ENCODE measurements at regions not wholly inside any gene's neighbourhood (a gene's known extent, or its start where the extent isn't known, plus 50 kb on each side); places are given as distances from the start of the nearest gene placed in this dataset.

DNA sequence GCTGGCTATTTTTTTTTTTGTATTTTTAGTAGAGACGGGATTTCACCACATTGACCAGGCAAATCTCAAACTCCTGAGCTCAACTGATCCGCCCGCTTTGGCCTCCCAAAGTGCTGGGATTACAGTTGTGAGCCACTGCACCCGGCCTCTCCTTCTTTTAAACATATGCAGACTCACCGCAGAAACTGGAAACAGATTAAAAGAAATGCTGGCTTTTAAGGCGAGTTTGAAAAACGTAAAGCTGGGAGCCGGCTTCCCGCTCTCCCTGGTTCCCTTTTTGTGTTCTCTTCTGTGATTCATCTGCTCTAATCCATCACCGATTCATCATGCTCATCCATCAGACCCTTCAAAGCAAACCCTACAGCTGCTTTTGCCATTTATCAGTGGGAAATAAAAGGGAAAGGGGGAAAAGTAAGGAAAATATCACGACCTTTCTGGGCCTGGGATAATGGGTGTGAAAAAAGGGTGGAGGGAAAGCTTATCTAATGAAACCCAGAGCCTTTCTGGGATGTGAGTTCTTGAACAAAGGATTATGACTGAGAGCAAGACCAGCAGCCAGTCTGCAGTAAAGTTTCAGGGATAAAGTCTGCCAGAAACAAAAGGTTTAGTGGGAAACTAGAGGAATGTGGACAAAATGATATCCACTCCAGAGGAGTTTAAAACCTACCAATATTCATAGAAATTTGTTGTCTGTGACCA lies 92.3 kb upstream of the LRIG1 start:
- DNase-seq (ENCODE audit: low spot score) = no peak

DNA sequence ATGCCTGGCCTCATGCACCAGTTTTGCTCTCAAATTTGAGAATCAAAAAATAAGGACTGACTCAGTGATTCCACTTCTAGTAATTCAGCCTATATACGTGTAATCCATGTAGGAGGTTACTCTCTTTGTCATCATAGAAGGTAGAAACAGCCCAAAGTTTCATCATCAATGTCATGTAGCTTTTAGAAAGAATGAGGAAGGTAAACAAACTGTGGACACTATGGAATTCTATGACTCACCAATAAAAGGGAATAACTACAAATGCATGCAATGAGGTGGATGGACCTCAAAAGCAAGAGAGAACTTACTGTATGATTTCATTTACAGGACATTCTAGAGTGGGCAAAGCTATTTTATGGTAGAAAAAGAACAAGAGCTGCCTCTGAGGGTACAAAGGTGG lies 93.2 kb upstream of the LRIG1 start:
- DNase-seq (ENCODE audit: low spot score) = no peak

DNA sequence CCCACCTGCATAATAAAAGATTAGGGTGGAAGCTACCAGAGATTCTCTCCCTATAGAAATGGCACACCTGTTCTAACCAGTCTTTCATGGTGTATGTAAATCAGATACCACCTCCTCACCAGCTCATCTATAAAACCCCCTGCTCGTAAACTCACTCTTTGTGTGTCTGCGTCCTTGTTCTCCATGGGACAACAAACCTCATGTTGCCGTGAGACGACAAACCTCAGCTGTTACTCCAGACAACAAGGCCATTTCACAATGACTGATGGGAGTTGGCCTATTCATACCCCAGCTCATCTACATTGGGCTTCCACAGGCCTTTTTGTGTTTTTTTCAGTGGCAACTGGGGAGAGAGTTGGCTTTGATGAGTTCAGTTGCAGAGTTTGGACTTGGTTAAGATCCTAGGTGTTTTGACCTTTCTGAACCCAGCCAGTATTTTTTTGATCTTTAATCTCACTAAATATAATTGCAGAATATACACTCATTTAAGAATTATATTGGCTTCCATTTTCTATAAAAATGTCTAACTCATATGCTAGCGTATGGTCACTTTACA lies 96.6 kb upstream of the LRIG1 start:
- DNase-seq (ENCODE audit: low spot score) = no peak

DNA sequence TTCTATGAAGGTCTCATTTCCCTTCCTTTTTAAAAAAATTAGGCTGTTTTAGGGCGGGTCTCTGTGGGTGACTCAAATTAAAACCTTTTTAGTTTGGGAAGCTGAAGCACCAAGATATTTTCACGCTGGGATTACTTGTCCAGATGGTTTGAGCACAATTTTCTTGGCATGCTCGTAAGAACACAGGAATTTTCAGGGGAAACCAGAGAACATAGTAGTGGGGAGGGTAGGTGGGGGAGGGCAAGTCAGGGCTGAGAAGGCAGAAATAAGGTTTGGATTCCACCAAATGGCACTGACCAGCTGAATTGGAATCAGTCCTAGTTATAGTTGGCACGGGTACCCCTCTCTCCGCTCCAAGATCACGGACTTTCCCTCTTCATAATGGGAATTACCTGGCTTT lies 97.3 kb upstream of the LRIG1 start:
- no peak for DNase-seq (ENCODE audit: low spot score)

DNA sequence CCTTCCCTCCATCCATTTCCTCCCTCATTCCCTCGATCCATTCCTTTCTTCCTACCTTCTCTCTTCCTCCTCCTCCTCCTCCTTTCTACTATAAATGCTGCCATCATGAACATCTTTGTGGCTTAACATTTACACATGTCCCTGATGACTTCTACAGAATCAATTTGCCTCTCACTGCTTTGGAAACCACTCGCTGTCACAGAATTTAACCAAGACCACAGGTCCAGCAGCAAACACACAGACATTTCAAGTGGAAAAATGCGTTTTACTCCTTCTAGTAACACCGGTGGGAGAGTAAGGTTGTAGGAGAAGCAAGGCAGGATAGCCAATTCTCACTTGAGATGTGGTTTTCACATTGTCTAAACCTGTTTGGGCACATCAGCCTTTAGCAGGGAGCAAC lies 101.4 kb upstream of the LRIG1 start:
- no peak for DNase-seq (ENCODE audit: low spot score)

DNA sequence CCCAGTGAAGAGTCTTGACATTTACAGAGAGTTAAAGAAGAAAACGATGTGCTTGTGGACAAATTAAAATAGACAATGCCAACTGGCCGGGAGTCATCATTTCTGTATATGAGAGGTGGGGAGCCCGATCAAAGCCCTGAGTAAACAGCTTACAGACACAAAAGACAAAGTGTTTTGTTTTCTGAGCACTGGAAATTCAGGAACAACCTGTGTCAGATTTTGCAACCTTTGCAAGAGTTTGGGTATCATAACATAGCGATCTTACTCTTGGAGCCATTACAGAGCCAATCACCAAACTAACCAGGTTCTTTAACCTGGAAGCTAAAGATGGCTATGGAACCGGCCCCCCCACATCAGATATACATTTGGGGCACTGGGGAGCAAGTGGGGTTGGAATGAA lies 101.9 kb upstream of the LRIG1 start:
- no peak for DNase-seq (ENCODE audit: low spot score)

DNA sequence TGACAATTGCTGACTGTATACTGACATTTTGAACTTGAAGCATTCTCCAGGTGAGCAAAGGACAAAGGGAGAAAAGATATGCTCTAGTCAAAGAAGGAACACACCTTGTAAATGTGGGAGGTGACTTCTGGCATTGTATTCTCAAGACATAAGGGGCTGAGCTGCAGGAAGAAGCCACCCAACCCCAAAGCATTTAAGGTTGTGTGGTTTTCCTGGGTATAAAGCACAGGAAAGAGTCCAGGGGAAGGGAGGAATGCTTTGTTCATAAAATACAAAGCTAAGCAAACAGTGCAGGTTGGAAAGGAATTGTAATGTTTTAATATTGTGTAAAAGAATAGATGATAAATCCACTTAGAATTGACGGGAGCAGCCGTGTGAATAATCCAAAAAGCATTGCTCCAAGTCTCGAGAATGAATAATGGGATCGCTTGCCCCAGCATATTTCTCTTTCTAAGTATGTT lies 102.4 kb upstream of the LRIG1 start:
- no peak for DNase-seq (ENCODE audit: low spot score)

DNA sequence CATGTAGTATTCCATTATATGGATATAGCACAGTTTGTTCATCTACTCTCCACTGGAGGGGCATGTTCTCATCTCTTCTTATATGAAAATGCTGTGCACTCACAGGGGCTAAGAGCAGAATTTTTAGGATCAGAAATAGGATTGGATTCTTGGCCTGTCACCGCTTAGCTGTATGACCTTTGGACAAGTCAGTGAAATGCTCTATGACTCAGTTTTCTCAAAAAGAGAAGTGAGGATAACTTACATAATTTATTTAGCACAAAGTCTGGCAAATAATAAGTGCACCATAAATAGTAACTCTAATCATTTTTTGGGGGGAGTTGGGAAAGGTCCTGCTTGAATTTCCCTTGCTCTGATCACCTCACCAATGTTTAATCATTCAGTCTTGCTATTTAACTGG lies 103.7 kb upstream of the LRIG1 start:
- DNase-seq (ENCODE audit: low spot score) = no peak

DNA sequence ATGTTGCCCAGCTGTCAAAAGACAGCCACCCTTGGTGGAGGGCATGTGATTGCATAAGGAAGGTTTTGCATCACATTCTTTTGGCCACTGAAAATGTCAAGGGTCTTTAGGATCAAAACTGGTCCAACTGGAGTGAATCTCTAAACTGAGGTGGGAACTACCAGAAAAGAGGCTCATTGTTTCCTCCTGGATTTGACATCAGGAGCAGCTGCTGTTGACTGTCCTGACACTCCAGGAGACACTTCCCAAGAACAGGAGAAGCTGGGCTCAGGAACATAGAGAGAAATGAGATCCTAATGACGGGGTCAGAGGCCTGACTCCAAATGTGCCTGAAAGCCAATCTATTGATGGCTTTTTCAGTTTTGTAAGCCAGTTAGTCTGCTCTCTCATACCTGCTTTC lies 105.3 kb upstream of the LRIG1 start:
- no peak for DNase-seq (ENCODE audit: low spot score)

DNA sequence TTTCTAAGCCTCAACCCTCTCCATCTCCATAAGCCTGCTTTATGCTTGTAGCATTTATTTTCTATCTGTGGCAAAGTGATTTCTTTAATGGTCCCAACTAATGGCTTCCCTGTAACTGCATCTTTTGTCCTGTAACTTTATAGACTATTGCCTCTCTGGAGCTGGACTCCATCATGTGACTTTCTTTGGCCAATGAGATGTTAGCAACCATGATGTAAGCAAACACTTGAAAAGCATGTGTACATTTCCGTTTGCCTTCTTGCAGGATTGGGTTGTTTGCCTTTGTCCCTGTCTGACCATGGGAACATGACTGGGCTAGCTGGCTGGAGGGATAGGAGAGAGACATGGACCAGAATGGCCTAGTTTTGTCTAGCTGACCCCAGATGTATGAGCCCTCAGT lies 106.0 kb upstream of the LRIG1 start:
- no peak for DNase-seq (ENCODE audit: low spot score)

DNA sequence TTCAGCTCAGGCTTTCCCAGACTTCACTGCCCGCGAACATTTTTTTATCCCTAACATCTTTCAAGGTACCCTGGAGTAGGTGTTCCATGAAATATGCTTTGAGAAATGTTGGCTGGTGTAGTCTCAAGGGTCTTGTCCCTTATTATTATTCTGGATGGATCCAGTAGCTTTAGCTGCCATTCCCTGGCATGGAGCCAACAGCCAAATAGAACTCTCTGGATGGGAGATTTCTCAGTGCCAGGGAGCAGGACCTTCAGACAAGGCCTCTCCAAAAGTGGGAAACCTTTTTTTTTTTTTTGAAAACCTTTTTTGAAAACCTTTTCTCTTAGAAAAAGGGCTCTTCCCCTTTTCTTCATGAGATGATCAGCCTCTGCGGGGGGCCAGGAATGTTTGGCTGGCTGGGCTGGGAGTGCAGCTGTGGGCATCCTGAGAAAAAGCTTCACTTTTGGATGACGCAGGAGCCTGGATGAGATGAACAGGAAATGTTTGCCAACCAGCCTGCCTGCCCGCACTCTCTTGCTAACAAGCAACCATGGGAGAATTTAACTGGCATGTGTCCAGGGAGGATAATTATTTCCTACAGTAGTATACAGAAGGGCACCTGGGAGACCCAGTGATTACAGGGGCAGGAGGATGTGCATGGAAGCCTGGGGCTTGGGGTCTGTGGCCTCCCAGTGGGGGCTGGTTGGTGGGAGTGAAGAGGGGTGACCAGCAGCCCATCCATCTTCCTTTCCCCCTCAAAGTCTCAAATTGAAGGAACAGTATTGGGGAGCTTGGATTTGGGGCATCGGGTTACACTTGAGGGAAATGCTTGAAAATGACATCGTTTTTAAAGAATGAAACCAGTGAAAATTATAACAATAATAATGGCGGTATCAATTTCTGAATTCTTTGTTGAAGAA lies 109.1 kb upstream of the LRIG1 start:
- DNase-seq (ENCODE audit: low spot score) = no peak

DNA sequence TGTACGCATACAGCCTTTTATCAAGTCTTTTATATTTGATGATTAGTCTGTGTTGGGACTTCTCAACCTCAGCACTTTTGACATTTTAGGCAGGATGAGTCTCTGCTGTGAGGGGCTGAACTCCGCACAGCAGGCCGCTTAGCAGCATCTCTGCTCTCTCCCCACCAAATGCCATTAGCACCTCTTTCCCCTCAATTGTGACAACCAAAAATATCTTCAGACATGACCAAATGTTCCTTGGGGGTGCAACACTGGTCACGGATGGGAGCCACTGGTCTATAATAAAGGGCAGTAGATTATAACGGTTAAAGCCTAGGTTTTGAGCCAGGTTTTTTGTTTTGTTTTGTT lies 109.7 kb upstream of the LRIG1 start:
- no peak for DNase-seq (ENCODE audit: low spot score)

DNA sequence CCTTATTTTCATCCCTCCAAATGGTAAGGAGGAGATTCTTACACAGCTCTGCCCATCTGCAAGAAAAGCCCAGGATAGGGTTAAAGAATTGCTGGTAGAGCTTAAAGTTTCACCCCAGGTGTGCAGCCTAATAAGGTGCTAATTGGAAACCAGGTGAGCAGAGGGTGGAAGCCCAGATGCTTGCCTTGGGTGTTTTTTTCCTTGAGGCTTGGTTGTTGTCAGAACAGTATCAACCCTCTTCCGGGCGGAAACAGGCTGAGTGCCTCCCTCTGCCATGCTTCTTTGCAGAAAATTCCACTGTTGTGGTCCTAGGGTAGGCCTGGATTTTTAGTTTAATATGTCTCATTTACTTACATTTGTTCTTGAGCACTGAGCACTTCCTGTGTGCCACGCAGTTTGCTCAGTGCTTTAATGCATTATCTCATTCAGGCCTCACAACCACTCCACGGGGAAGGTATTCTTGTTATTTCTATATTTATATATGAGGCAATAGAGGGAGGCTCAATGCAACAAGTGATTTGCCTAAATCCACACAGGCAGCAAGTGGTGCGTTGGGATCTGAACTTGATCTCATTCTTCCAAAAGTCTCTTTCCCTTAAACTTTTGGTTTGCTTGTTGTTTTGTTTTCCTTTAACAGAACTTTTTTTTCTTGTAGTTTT lies 115.0 kb upstream of the LRIG1 start:
- DNase-seq (ENCODE audit: low spot score) = no peak

DNA sequence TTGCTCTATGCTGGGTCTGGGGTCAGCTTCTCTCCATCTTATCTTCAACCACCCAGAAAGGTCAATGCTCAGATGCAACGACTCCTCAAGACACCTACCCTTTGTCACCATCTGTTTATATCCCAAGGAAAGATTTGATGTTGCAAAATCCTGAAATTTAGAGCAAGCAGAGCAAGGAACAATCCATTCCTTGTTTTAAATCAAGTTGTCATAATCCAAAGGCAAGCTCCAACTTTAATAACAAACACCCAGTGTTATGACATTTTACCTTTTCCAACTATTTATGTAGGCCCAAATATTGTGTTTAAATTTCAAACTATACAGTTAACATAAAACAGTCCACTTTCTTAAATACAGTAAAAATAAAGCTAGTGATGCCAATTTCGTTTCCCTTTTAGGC lies 116.5 kb upstream of the LRIG1 start:
- no peak for DNase-seq (ENCODE audit: low spot score)

DNA sequence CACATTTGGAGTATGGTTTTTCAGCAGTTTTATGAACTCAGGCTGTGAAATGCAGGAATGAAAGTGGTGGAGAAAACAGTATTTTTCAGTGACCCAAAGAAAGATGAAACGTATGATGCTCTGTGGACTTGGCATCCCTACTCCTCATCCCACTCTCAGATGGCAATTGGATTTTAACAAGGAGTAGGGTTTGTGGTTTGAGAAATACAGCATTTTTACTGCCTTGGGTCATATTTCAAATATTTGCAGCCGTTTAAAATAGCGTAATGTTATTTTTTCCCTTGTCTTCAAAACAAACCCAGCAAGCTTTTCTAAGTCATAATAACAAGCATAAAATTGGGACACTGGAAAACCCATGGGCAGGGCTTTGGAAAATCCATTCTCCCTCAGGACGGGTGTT lies 117.2 kb upstream of the LRIG1 start:
- DNase-seq (ENCODE audit: low spot score) = no peak

DNA sequence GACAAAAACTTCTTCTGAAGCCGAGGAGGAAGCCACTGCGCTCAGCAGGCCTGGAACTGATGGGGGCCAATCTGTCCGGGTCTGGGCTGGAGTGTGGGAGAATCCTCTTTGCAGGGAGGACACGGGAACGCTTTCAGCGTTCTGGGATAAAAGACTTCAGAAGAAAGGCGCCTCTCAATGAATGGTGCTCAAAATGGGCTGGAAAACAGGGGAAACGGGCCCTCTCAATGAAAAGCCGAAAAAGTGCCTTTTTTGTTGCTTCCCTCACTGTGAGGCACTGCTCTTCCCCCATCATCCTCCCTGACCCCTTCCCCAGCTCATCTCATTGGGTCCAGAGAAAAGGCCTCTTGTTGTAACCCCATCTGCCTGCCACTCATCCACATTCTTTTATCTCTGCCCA lies 119.5 kb upstream of the LRIG1 start:
- DNase-seq (ENCODE audit: low spot score) = no peak

DNA sequence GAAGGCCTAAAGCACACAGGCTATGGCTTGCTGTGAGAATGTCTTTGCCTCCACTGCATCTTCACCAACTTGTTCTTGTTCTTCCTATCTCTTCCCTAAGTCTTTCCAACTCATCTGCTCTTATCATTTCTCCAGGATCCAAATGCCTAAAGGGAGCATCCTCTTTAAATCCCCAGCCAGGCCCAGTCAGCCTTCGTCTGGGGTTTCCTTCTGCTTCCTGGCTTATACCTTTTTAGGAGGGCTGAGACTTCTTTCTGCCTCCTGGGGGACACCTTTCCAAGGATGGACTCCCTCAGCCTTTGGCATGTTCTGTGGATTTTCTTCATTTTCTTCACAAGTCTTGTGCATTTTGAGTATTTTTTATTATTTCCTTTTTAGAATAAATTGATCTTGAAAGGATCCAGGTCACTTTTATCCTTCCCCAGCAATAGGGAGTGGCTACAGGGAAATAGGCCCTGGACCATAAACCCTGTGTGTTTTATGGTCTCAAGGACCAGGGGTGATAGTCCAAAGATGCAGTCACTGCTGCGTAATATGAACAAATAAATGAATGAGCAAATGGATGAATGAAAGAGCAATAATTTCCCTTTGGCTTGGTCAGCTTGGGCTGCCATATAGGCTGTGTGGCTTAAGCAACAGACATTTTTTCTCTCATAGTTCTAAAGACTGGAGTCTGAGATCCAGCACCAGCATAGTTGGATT lies 122.1 kb upstream of the LRIG1 start:
- no peak for DNase-seq (ENCODE audit: low spot score)

DNA sequence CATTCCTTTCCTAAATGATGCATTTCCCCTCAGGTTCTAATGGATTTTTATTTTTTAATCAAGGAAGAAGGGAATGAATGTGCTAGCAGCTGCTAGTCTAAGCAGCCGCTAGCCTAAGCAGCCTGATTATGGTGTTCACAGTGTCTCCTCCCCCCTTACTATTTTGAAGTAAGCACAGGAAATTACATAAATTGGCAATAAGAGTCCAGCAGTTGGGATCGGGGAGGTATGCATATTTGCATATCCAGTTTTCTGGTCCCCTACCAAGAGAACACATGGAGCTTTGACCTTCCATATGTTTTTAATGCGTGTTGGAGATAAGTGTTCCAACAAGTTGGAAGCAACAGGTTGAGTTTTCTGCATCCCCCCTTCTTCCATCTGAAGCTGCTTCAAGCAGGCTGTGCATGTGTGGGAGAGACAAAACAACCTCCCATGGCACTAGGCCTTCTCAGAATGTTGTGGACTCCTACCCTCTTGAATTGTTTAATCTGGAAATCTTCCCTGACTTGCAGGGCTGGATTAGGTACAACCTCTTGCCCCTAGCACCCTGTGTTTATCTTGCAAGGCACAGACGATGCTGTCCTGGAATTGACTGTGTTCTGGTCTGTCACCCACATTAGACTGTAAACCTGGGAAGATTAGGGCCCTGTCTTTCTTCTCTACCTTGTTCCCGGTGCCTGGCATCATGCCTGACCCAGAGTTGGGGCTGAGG lies 124.8 kb upstream of the LRIG1 start:
- no peak for DNase-seq (ENCODE audit: low spot score)

DNA sequence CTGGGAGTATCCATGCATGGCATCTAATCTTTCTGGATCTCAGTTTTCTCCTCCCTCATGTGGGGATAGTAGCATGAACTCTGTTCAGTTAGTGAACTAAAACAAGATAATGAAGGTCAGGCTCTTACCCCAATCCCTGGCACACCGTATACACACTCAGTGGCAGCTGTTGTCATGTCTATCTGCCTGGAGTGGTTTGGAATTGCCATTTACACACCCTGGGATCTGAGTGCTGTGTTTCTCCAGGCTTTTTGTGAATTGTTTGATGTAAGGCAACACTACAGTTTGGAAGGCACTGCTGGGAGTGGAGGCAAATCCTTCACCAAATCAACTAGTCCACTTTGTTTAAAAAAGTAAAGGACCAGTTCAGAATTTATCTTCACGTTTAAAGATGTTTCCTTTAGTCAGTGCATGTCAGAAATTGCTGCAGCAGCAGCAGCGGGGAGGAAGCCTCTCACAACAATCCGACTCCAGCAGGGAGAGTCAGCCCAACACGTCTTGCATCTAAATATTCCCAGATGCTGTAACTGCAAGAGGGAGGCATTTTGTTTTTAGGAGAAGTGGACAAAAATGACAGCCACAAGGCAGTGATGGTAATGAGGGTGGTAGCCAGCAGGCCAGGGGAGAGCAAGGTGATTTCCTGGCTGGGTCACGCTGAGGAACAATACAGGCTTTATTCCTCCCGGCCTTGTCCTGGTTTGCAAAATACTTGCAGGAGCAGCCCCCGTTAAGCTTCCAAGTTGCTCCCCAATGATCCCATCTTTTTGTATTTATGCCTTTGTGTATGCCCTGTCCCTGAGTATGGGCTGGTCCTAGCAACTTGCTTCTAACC lies 128.5 kb upstream of the LRIG1 start:
- no peak for DNase-seq (ENCODE audit: low spot score)

DNA sequence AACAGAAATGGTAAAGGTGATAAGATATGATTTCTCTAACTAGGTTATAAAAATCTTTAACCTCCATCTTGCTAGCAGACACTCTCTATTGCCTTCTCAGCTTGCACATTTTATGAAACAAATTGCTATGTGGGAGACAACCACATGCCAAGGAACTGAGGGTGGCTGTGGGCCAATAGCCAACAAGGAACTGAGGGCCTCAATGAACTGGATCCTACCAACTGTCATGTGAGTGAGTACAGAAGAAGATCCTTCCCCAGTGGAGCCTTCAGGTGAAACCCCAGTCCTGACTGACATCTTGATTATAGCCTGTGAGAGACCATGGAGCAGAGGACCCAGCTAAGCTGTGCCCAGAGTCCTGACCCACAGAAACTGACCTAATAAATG lies 129.2 kb upstream of the LRIG1 start:
- DNase-seq (ENCODE audit: low spot score) = no peak

Data from D341Med (cell line).